SK-N-DZ (cell line): ENCODE measurements at regions not wholly inside any gene's neighbourhood (a gene's known extent, or its start where the extent isn't known, plus 50 kb on each side); places are given as distances from the start of the nearest gene placed in this dataset.
"Not testable (repeated sequence)": the region's sequence is repeated elsewhere in the genome, so short reads cannot be mapped to it uniquely, and the experiment has no call there.

Experiments
- DNase-seq: peaks from one replicate; pipeline ENCODE4 v3.0.0-alpha.2; 2015; ENCODE audit warnings: low spot score

GRCh38 chr10:81218307-81218706 is 656.7 kb upstream of the NRG3 start:
- no peak for DNase-seq

- no peak for DNase-seq
Measured at GRCh38 chr10:81219758-81220157, 655.2 kb upstream of the NRG3 start.

GRCh38 chr10:81248886-81249285 is 626.1 kb upstream of the NRG3 start:
- DNase-seq: no peak

- no peak for DNase-seq
Measured at GRCh38 chr10:81251457-81252115, 623.4 kb upstream of the NRG3 start.

GRCh38 chr10:81264991-81265390 is 610.0 kb upstream of the NRG3 start:
- not testable (repeated sequence) for DNase-seq

GRCh38 chr10:81270051-81270450 is 604.9 kb upstream of the NRG3 start:
- no peak for DNase-seq

- DNase-seq: no peak
Measured at GRCh38 chr10:81280497-81281479, 594.2 kb upstream of the NRG3 start.

GRCh38 chr10:81288544-81288943 is 586.5 kb upstream of the NRG3 start:
- DNase-seq: no peak

- DNase-seq: no peak
Measured at GRCh38 chr10:81297292-81297691, 577.7 kb upstream of the NRG3 start.

- no peak for DNase-seq
Measured at GRCh38 chr10:81303656-81304055, 571.3 kb upstream of the NRG3 start.

- DNase-seq: no peak
Measured at GRCh38 chr10:81306971-81307782, 567.8 kb upstream of the NRG3 start.

GRCh38 chr10:81309041-81309552 is 565.9 kb upstream of the NRG3 start:
- no peak for DNase-seq

- DNase-seq: no peak
Measured at GRCh38 chr10:81314471-81314870, 560.5 kb upstream of the NRG3 start.

- no peak for DNase-seq
Measured at GRCh38 chr10:81315026-81315425, 560.0 kb upstream of the NRG3 start.

- DNase-seq: no peak
Measured at GRCh38 chr10:81348003-81348402, 527.0 kb upstream of the NRG3 start.

GRCh38 chr10:81367132-81367531 is 507.9 kb upstream of the NRG3 start:
- no peak for DNase-seq

- no peak for DNase-seq
Measured at GRCh38 chr10:81386817-81387216, 488.2 kb upstream of the NRG3 start.

- no peak for DNase-seq
Measured at GRCh38 chr10:81403451-81403850, 471.5 kb upstream of the NRG3 start.

GRCh38 chr10:81405399-81405798 is 469.6 kb upstream of the NRG3 start:
- DNase-seq: no peak

GRCh38 chr10:81414038-81414437 is 461.0 kb upstream of the NRG3 start:
- DNase-seq: no peak

GRCh38 chr10:81426722-81427121 is 448.3 kb upstream of the NRG3 start:
- DNase-seq: no peak
